Colonic mucosa (tissue), 4 donors: ENCODE measurements at regions not wholly inside any gene's neighbourhood (a gene's known extent, or its start where the extent isn't known, plus 50 kb on each side); places are given as distances from the start of the nearest gene placed in this dataset.

Experiments used
- DNase-seq: peaks from one replicate; pipeline ENCODE4 v3.0.0-alpha.2; 2020
- H3K27ac ChIP-seq: fragments of 200-600 bp; one replicate; pipeline ENCODE4 v1.8.0; 2021
- H3K27me3 ChIP-seq: fragments of 200-600 bp; one replicate; pipeline ENCODE4 v1.8.0; 2021
- H3K36me3 ChIP-seq: fragments of 200-600 bp; one replicate; pipeline ENCODE4 v1.8.0; 2021
- H3K4me1 ChIP-seq: fragments of 200-600 bp; one replicate; pipeline ENCODE4 v1.8.0; 2021; ENCODE audit warnings: mild to moderate bottlenecking
- H3K4me3 ChIP-seq: fragments of 200-600 bp; one replicate; pipeline ENCODE4 v1.8.0; 2021
- H3K9ac ChIP-seq, 2 donors: one replicate each; pipeline ENCODE4 v1.7.0; 2013; ENCODE audit warnings: control low read depth in 2 of 2, low read depth in 2 of 2, low read length in 2 of 2
- H3K9me3 ChIP-seq: fragments of 200-600 bp; one replicate; pipeline ENCODE4 v1.8.0; 2021
- intact Hi-C: fragments of 100-400 bp; cut with DNase I; formaldehyde crosslinking; loops from one replicate; pipeline ENCODE4 v1.14.1; 2022
- TF ChIP-seq, protein P1 (sequence below): fragments of 200-600 bp; IDR thresholded peaks from one replicate; pipeline ENCODE4 v1.8.0; 2022; ENCODE audit warnings: antibody characterized with exemption, mild to moderate bottlenecking
- donor health status: healthy.
- donor health status: DM: no; HTN: no; CAD: no.
- donor health status: DM: no; HTN: no; CAD: no.

GRCh38 chr2:117646099-117646498 lies 168.4 kb upstream of the DDX18 start:
- H3K4me1 ChIP-seq, result no peaks in the 10 kb centered on the region
- no peaks in the 10 kb centered on the region for H3K27me3 ChIP-seq
- no peaks in the 10 kb centered on the region for H3K9me3 ChIP-seq
- H3K9ac ChIP-seq, result no peak overlapping the region
- DNase-seq, result no peak
- H3K27ac ChIP-seq, result no peak overlapping the region
- TF ChIP-seq, protein P1, sequence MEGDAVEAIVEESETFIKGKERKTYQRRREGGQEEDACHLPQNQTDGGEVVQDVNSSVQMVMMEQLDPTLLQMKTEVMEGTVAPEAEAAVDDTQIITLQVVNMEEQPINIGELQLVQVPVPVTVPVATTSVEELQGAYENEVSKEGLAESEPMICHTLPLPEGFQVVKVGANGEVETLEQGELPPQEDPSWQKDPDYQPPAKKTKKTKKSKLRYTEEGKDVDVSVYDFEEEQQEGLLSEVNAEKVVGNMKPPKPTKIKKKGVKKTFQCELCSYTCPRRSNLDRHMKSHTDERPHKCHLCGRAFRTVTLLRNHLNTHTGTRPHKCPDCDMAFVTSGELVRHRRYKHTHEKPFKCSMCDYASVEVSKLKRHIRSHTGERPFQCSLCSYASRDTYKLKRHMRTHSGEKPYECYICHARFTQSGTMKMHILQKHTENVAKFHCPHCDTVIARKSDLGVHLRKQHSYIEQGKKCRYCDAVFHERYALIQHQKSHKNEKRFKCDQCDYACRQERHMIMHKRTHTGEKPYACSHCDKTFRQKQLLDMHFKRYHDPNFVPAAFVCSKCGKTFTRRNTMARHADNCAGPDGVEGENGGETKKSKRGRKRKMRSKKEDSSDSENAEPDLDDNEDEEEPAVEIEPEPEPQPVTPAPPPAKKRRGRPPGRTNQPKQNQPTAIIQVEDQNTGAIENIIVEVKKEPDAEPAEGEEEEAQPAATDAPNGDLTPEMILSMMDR, result no peak
- no peaks in the 10 kb centered on the region for H3K36me3 ChIP-seq
- intact Hi-C loops, result no loop called here
- no peak overlapping the region for H3K4me3 ChIP-seq

GRCh38 chr2:117646872-117647271 lies 167.6 kb upstream of the DDX18 start:
- no peak overlapping the region for H3K9ac ChIP-seq
- no peak overlapping the region for H3K4me3 ChIP-seq
- TF ChIP-seq, protein P1, result no peak
- H3K27me3 ChIP-seq, result no peaks in the 10 kb centered on the region
- H3K27ac ChIP-seq, result no peak overlapping the region
- H3K9me3 ChIP-seq, result no peaks in the 10 kb centered on the region
- intact Hi-C loops, result no loop called here
- H3K36me3 ChIP-seq, result no peaks in the 10 kb centered on the region
- DNase-seq, result no peak
- no peaks in the 10 kb centered on the region for H3K4me1 ChIP-seq

GRCh38 chr2:117656546-117656945 lies 157.9 kb upstream of the DDX18 start:
- Histone ChIP-seq H3K27ac (no peak overlapping the region), H3K9ac (no peak overlapping the region), H3K4me3 (no peak overlapping the region), H3K36me3 (no peaks in the 10 kb centered on the region), H3K4me1 (no peaks in the 10 kb centered on the region), H3K27me3 (no peaks in the 10 kb centered on the region), H3K9me3 (no peaks in the 10 kb centered on the region)
- intact Hi-C loops, result no loop called here
- no peak for DNase-seq
- TF ChIP-seq, protein P1, result no peak

DNA sequence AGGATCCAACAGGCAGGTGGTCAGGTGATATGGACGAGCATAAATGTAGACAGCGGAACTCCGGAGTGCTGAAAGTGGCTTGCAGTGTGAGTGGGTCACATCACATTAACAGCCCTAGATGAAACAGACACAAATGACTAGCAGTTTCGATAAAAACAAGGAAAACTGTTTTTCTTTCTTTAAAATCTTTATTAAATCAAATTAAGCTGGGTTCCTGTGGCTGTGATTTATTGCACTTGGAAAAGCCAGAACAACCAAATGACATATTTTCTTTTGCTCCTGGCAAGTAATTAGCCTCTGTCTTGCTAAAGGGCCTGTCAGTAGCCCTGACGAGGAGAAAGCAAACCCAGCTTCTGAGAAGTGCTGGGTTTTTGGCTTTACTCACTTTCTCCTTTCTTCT lies 152.9 kb upstream of the DDX18 start:
- H3K4me3 ChIP-seq, result no peak overlapping the region
- H3K9ac ChIP-seq, result no peak overlapping the region
- no peak overlapping the region for H3K27ac ChIP-seq
- H3K9me3 ChIP-seq, result no peaks in the 10 kb centered on the region
- H3K4me1 ChIP-seq, result no peaks in the 10 kb centered on the region
- intact Hi-C loops, result no loop called here
- H3K27me3 ChIP-seq, result no peaks in the 10 kb centered on the region
- DNase-seq, result no peak
- no peaks in the 10 kb centered on the region for H3K36me3 ChIP-seq
- TF ChIP-seq, protein P1, result no peak

- H3K9ac ChIP-seq, result no peak overlapping the region
- no peak overlapping the region for H3K4me3 ChIP-seq
- H3K4me1 ChIP-seq, result no peaks in the 10 kb centered on the region
- DNase-seq, result no peak
- H3K27ac ChIP-seq, result no peak overlapping the region
- no peaks in the 10 kb centered on the region for H3K36me3 ChIP-seq
- intact Hi-C loops, result no loop called here
- TF ChIP-seq, protein P1, result no peak
- no peaks in the 10 kb centered on the region for H3K27me3 ChIP-seq
- H3K9me3 ChIP-seq, result no peaks in the 10 kb centered on the region
Measured at GRCh38 chr2:117674172-117674571, 140.3 kb upstream of the DDX18 start.

DNA sequence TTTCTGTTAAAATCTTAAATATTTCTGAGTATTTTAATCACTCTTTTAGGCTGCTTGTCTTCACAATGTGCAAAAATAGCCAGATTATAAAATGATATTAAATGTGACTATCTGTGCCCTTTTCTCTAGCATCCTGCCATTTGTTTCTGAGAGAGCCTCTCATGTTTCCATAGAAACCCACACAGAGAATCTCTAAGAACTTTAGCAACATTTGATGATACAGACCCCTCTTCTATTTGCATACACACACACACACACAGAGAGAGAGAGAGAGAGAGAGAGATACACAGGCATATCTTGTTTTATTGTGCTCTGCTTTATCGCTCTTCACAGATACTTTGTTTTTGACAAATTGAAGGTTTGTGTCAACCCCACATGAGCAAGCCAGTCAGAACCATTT lies 134.5 kb upstream of the DDX18 start:
- no peak for DNase-seq
- no peaks in the 10 kb centered on the region for H3K36me3 ChIP-seq
- H3K27me3 ChIP-seq, result no peaks in the 10 kb centered on the region
- no peak overlapping the region for H3K4me3 ChIP-seq
- TF ChIP-seq, protein P1, result no peak
- no peak overlapping the region for H3K9ac ChIP-seq
- no peaks in the 10 kb centered on the region for H3K4me1 ChIP-seq
- H3K9me3 ChIP-seq, result no peaks in the 10 kb centered on the region
- intact Hi-C loops, result no loop called here
- no peak overlapping the region for H3K27ac ChIP-seq
